Esophagus muscularis mucosa (tissue), 4 donors: ENCODE measurements at regions not wholly inside any gene's neighbourhood (a gene's known extent, or its start where the extent isn't known, plus 50 kb on each side); places are given as distances from the start of the nearest gene placed in this dataset.

Experiments used
- DNase-seq: peaks from one replicate; pipeline ENCODE4 v3.0.0-alpha.2; 2017; ENCODE audit errors: extremely low spot score
- H3K27ac ChIP-seq, 4 donors: fragments of 200-600 bp; sonication (generic); replicated peaks in 1 of 4; 1 replicate in 3 of 4; 2 replicates in 1 of 4; pipeline ENCODE4 v1.5.1; 2016 to 2019; ENCODE audit warnings: mild to moderate bottlenecking in 1 of 4
- H3K27me3 ChIP-seq, 4 donors: fragments of 200-600 bp; sonication (generic); one replicate each; pipeline versions ENCODE4 v1.5.1 to v1.6.0; 2016 to 2019
- H3K36me3 ChIP-seq, 4 donors: fragments of 200-600 bp; sonication (generic); one replicate each; pipeline ENCODE4 v1.5.1; 2016 to 2019
- H3K4me1 ChIP-seq, 4 donors: fragments of 200-600 bp; sonication (generic); one replicate each; pipeline ENCODE4 v1.5.1; 2016 to 2019
- H3K4me3 ChIP-seq, 4 donors: fragments of 200-600 bp; sonication (generic); 1 replicate in 2 of 4; 2 replicates in 2 of 4; pipeline ENCODE4 v1.5.1; 2016 to 2019; ENCODE audit warnings: mild to moderate bottlenecking in 4 of 4, moderate library complexity in 1 of 4
- H3K9me3 ChIP-seq, 4 donors: fragments of 200-600 bp; sonication (generic); 1 replicate in 3 of 4; 2 replicates in 1 of 4; pipeline ENCODE4 v1.5.1; 2016 to 2019
- CTCF ChIP-seq, 3 experiments: fragments of 200-600 bp in 2 of 3; fragments of 450-650 bp in 1 of 3; sonication (generic) in 2 of 3; IDR thresholded peaks; one replicate each; pipeline ENCODE4 v1.5.1; 2017 to 2019; ENCODE audit warnings: antibody characterized with exemption in 3 of 3, mild to moderate bottlenecking in 2 of 3, moderate library complexity in 1 of 3
- EP300 ChIP-seq: sonication (generic); formaldehyde crosslinking; IDR thresholded peaks from one replicate; pipeline ENCODE4 v1.6.1; 2017; ENCODE audit warnings: antibody characterized with exemption
- POLR2A ChIP-seq: fragments of 450-650 bp; IDR thresholded peaks from one replicate; pipeline ENCODE4 v1.6.1; 2017; ENCODE audit warnings: antibody characterized with exemption, moderate library complexity, mild to moderate bottlenecking, low read depth
- POLR2AphosphoS5 ChIP-seq, 2 donors: sonication (generic); formaldehyde crosslinking; IDR thresholded peaks; one replicate each; pipeline ENCODE4 v1.6.1; 2017; ENCODE audit warnings: antibody characterized with exemption in 2 of 2
- WGBS: methylation state at CpG from one replicate; pipeline ENCODE4 v1.1.5; 2018; 5-methylcytosine and 5-hydroxymethylcytosine counted together
- intact Hi-C: fragments of 100-400 bp; cut with DNase I; formaldehyde crosslinking; loops from one replicate; pipeline ENCODE4 v1.15.1; 2023

- Histone ChIP-seq H3K27ac (no peak overlapping the region), H3K36me3 (no peaks in the 10 kb centered on the region), H3K9me3 (peaks cover 0 to 12% (median 5%) of the 10 kb centered on the region in 4 donors), H3K27me3 (no peaks in the 10 kb centered on the region), H3K4me3 (no peak overlapping the region), H3K4me1 (no peaks in the 10 kb centered on the region)
- no peak for DNase-seq
- TF ChIP-seq POLR2AphosphoS5 (IDR thresholded peaks at IDR 0.05) = no peak
- no peak for TF ChIP-seq EP300
- TF ChIP-seq CTCF (IDR thresholded peaks at IDR 0.05) = no peak
- TF ChIP-seq POLR2A = no peak
- intact Hi-C loops = no loop called here
- 65% methylated on average over 3 of the region's 3 CpGs for WGBS
Measured at GRCh38 chr11:122294041-122294440, 178.0 kb upstream of the BLID start.

- no peaks in the 10 kb centered on the region for H3K27me3 ChIP-seq
- peaks cover 0 to 6% (median 2%) of the 10 kb centered on the region in 4 donors for H3K9me3 ChIP-seq
- H3K36me3 ChIP-seq = no peaks in the 10 kb centered on the region
- TF ChIP-seq EP300 = no peak
- peak in 2 of 3 experiments; percentile 21 to 28 for TF ChIP-seq CTCF (IDR thresholded peaks at IDR 0.05)
- H3K4me3 ChIP-seq = no peak overlapping the region
- H3K4me1 ChIP-seq = no peaks in the 10 kb centered on the region
- intact Hi-C loops = loop anchor here (2.0 kb wide), 1 partner anchor 213 kb away; no protein-coding TSS in a partner anchor
- DNase-seq = no peak
- no peak overlapping the region for H3K27ac ChIP-seq
- WGBS = 87% methylated on average over 5 of the region's 5 CpGs
Measured at GRCh38 chr11:122293296-122294023, 177.4 kb upstream of the BLID start.

- Histone ChIP-seq H3K27ac (no peak overlapping the region), H3K4me1 (peaks cover 0 to 24% (median 15%) of the 10 kb centered on the region in 4 donors), H3K4me3 (no peak overlapping the region), H3K9me3 (no peaks in the 10 kb centered on the region), H3K27me3 (no peaks in the 10 kb centered on the region), H3K36me3 (no peaks in the 10 kb centered on the region)
- WGBS = 87% methylated on average over 11 of the region's 11 CpGs
- intact Hi-C loops = no loop called here
- TF ChIP-seq EP300 = no peak
- no peak for TF ChIP-seq POLR2A
- TF ChIP-seq POLR2AphosphoS5 (IDR thresholded peaks at IDR 0.05) = no peak
- TF ChIP-seq CTCF (IDR thresholded peaks at IDR 0.05) = no peak
- no peak for DNase-seq
Measured at GRCh38 chr11:122287401-122287800, 171.4 kb upstream of the BLID start.

- H3K4me3 ChIP-seq = no peak overlapping the region
- H3K4me1 ChIP-seq = peaks cover 0 to 24% (median 15%) of the 10 kb centered on the region in 4 donors
- H3K27me3 ChIP-seq = no peaks in the 10 kb centered on the region
- peak overlapping the region in 3 of 4 donors; percentile 62 to 70 (median 63) for H3K27ac ChIP-seq
- WGBS = 80% methylated on average over 8 of the region's 8 CpGs
- H3K9me3 ChIP-seq = no peaks in the 10 kb centered on the region
- intact Hi-C loops = no loop called here
- TF ChIP-seq POLR2AphosphoS5 (IDR thresholded peaks at IDR 0.05) = no peak
- TF ChIP-seq CTCF (IDR thresholded peaks at IDR 0.05) = no peak
- TF ChIP-seq POLR2A = no peak
- TF ChIP-seq EP300 = no peak
- DNase-seq = no peak
- no peaks in the 10 kb centered on the region for H3K36me3 ChIP-seq
Measured at GRCh38 chr11:122285070-122285988, 169.3 kb upstream of the BLID start.
